ENCODE measurements at regions not wholly inside any gene's neighbourhood (a gene's known extent, or its start where the extent isn't known, plus 50 kb on each side); places are given as distances from the start of the nearest gene placed in this dataset.

- Histone ChIP-seq H3K4me3 (replicated peaks in 1 of 3) (no peak overlapping the region), H3K27ac (no peak overlapping the region), H3K4me1 (no peaks in the 10 kb centered on the region), H3K36me3 (no peaks in the 10 kb centered on the region), H3K27me3 (no peaks in the 10 kb centered on the region), H3K9me3 (no peaks in the 10 kb centered on the region)
- 70 to 77% methylated on average over 11 of the region's 11 CpGs for WGBS, 2 donors
- no peak for TF ChIP-seq CTCF (IDR thresholded peaks at IDR 0.05)
- no peak for TF ChIP-seq POLR2A (IDR thresholded peaks at IDR 0.05)
- intact Hi-C loops (cut with DNase I): no loop called here
- no peak for DNase-seq
These were observed 548.5 kb upstream of the ID2 start for GRCh38 chr2:8133363-8133762.

GRCh38 chr2:8133913-8134472 lies 547.9 kb upstream of the ID2 start:
- no peaks in the 10 kb centered on the region for H3K27me3 ChIP-seq
- no peaks in the 10 kb centered on the region for H3K36me3 ChIP-seq
- intact Hi-C loops (cut with DNase I): no loop called here
- H3K4me1 ChIP-seq: no peaks in the 10 kb centered on the region
- no peaks in the 10 kb centered on the region for H3K9me3 ChIP-seq
- H3K4me3 ChIP-seq (replicated peaks in 1 of 3): no peak overlapping the region
- no peak for DNase-seq
- H3K27ac ChIP-seq: no peak overlapping the region
- WGBS, 2 donors: 84 to 88% methylated on average over 11 of the region's 11 CpGs
- TF ChIP-seq CTCF (IDR thresholded peaks at IDR 0.05) (no peak), POLR2A (IDR thresholded peaks at IDR 0.05) (no peak)

GRCh38 chr2:8134473-8134932 lies 547.4 kb upstream of the ID2 start:
- no peaks in the 10 kb centered on the region for H3K4me1 ChIP-seq
- TF ChIP-seq CTCF (IDR thresholded peaks at IDR 0.05): no peak
- TF ChIP-seq POLR2A (IDR thresholded peaks at IDR 0.05): no peak
- H3K36me3 ChIP-seq: no peaks in the 10 kb centered on the region
- no peak overlapping the region for H3K4me3 ChIP-seq (replicated peaks in 1 of 3)
- H3K27ac ChIP-seq: no peak overlapping the region
- 90 to 93% methylated on average over 11 of the region's 11 CpGs for WGBS, 2 donors
- no peaks in the 10 kb centered on the region for H3K9me3 ChIP-seq
- DNase-seq: no peak
- no peaks in the 10 kb centered on the region for H3K27me3 ChIP-seq
- intact Hi-C loops (cut with DNase I): no loop called here

- H3K4me3 ChIP-seq (replicated peaks in 1 of 3): no peak overlapping the region
- intact Hi-C loops (cut with DNase I): no loop called here
- TF ChIP-seq POLR2A (IDR thresholded peaks at IDR 0.05): no peak
- TF ChIP-seq CTCF (IDR thresholded peaks at IDR 0.05): no peak
- no peaks in the 10 kb centered on the region for H3K36me3 ChIP-seq
- H3K27ac ChIP-seq: no peak overlapping the region
- 77 to 87% methylated on average over 13 of the region's 13 CpGs for WGBS, 2 donors
- no peaks in the 10 kb centered on the region for H3K4me1 ChIP-seq
- H3K27me3 ChIP-seq: no peaks in the 10 kb centered on the region
- DNase-seq: no peak
- H3K9me3 ChIP-seq: no peaks in the 10 kb centered on the region
These were observed 546.7 kb upstream of the ID2 start for GRCh38 chr2:8134985-8135682.

GRCh38 chr2:8137801-8138200 lies 544.1 kb upstream of the ID2 start:
- no peaks in the 10 kb centered on the region for H3K9me3 ChIP-seq
- DNase-seq: no peak
- TF ChIP-seq POLR2A (IDR thresholded peaks at IDR 0.05) (no peak), CTCF (IDR thresholded peaks at IDR 0.05) (no peak)
- 80 to 87% methylated on average over 7 of the region's 7 CpGs for WGBS, 2 donors
- intact Hi-C loops (cut with DNase I): no loop called here
- no peaks in the 10 kb centered on the region for H3K27me3 ChIP-seq
- no peaks in the 10 kb centered on the region for H3K36me3 ChIP-seq
- H3K4me1 ChIP-seq: no peaks in the 10 kb centered on the region
- no peak overlapping the region for H3K4me3 ChIP-seq (replicated peaks in 1 of 3)
- no peak overlapping the region for H3K27ac ChIP-seq
